Lower leg skin (tissue), 3 donors: ENCODE measurements at regions not wholly inside any gene's neighbourhood (a gene's known extent, or its start where the extent isn't known, plus 50 kb on each side); places are given as distances from the start of the nearest gene placed in this dataset.

Experiments used
- CTCF ChIP-seq, 3 donors: fragments of 450-650 bp; IDR thresholded peaks; one replicate each; pipeline ENCODE4 v1.5.1; 2016; ENCODE audit warnings: antibody characterized with exemption in 3 of 3, mild to moderate bottlenecking in 3 of 3, moderate library complexity in 2 of 3
- POLR2A ChIP-seq, 2 donors: fragments of 450-650 bp; IDR thresholded peaks; one replicate each; pipeline ENCODE4 v1.6.1; 2016 to 2017; ENCODE audit warnings: antibody characterized with exemption in 2 of 2, mild to moderate bottlenecking in 1 of 2, moderate library complexity in 1 of 2

DNA sequence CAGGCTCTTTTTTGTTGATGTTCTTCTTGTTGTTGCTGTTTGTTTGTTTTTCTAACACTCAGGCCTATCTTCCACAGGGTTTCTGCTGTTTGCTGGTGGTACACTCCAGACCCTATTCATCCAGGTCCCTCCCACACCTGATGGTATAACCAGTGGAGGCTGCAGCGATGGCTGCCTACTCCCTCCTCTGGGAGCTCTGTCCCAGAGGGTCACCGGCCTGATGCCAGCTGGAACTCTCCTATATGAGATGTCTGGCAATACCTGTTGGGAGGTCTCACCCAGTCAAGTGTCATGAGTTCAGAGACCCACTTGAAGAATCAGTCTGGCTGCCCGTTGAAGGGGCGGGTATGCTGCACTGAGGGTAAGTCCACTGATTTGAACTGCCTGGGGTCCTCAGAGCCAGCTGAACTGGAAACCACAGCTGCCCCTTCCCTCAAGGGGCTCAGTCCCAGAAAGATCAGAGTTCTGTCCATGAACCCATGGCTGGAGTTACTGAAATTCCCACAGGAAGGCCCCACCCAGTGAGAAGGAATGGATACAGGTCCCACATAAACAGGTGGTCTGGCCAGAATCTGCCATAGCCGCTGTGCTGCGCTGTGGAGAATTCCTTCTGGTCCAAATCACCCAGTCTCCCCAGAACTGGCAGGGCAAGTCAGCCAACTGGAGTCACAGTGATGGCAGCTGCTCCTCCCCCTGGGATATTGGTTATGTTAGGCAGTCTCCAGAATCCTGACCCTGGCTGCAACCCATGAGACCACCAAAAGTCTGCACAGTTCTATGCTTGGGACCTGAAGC is 664.4 kb downstream of the FRK start:
- TF ChIP-seq POLR2A (IDR thresholded peaks at IDR 0.05) (no peak), CTCF (IDR thresholded peaks at IDR 0.05) (no peak)
